ENCODE measurements at regions not wholly inside any gene's neighbourhood (a gene's known extent, or its start where the extent isn't known, plus 50 kb on each side); places are given as distances from the start of the nearest gene placed in this dataset.
"Not testable (repeated sequence)": the region's sequence is repeated elsewhere in the genome, so short reads cannot be mapped to it uniquely, and the experiment has no call there.

DNA sequence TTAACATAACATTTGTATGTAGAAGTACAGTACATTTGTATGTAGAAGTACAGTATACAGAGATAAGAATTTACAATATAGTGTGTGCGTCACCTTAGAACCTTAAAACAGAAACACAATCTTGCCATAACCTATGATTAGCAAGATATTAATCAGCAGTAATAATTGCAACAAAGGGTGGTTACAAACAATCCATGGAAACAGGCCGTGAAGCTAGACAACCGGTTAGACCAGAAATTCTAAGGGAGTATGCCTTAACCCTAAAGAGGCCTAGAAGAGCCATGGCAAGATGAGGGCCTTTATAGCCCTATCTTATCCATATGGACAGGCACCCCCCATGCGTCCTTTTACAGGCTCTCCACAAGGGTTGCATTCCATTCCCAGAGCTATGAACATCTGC is 605.9 kb downstream of the KCNT2 start:
- ATAC-seq; CTCF ChIA-PET (ENCODE audit: low intra/inter-chr PET ratio); H3K9ac ChIP-seq (ENCODE audit: insufficient read depth in 1 of 2, low read depth in 2 of 2, low read length in 2 of 2); DNase-seq (ENCODE audit: extremely low read depth in 1 of 4, low spot score in 3 of 4); H2AFZ ChIP-seq (ENCODE audit: low read depth, low read length); H3K9me1 ChIP-seq (ENCODE audit: control insufficient read depth, insufficient read depth, low read length); H3K79me2 ChIP-seq (ENCODE audit: control insufficient read depth, insufficient read depth, low read length); FAIRE-seq; BruUV-seq (replicated peaks); H3K9me3 ChIP-seq (replicated peaks; ENCODE audit: control insufficient read depth, insufficient read depth, low read depth, low read length); H3K36me3 ChIP-seq (ENCODE audit: control insufficient read depth, insufficient read depth, low read length); intact Hi-C loops (cut with micrococcal nuclease); in situ Hi-C loops (cut with MboI); H3K4me2 ChIP-seq (ENCODE audit: insufficient read depth, low read length); H4K20me1 ChIP-seq (replicated peaks; ENCODE audit: control insufficient read depth, insufficient read depth, low read length); H3K4me3 ChIP-seq; H3K4me1 ChIP-seq (replicated peaks in 1 of 2; ENCODE audit: control insufficient read depth in 2 of 2, insufficient read depth in 2 of 2, low read length in 2 of 2); H3K27ac ChIP-seq (ENCODE audit: extremely low read depth, low read depth, low read length); H3K27me3 ChIP-seq (ENCODE audit: control insufficient read depth in 2 of 2, insufficient read depth in 2 of 2, low read length in 2 of 2); POLR2A ChIA-PET: not testable (repeated sequence)
- WGBS (ENCODE audit: insufficient coverage, low coverage, missing lambda C conversion rate) = 45% methylated on average over 4 of the region's 4 CpGs

DNA sequence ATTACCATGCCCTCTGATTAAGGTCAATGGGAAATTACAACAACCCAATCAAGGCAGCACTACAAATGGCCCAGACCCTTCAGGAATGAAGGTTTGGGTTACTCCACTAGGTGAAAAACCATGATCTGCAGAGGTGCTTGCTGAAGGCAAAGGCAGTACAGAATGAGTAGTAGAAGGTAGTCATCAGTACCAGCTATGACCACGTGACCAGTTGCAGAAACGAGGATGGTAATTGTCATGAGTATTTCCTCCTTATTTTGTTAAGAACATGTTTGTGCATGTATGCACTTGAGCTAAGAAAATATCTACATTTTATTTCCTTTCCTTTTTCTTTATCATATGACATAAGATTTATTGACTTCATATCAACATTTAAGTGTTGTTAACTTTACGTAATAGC is 607.1 kb downstream of the KCNT2 start:
- no TSS peak for BruUV-seq (replicated peaks)
- H3K4me1 ChIP-seq (replicated peaks in 1 of 2; ENCODE audit: control insufficient read depth in 2 of 2, insufficient read depth in 2 of 2, low read length in 2 of 2) = no peaks in the 10 kb centered on the region
- 30% methylated on average over 3 of the region's 3 CpGs for WGBS (ENCODE audit: insufficient coverage, low coverage, missing lambda C conversion rate)
- ChIA-PET CTCF (ENCODE audit: low intra/inter-chr PET ratio) (no interaction called here), POLR2A (no interaction called here)
- in situ Hi-C loops (cut with MboI) (no loop called here), intact Hi-C loops (cut with micrococcal nuclease) (no loop called here)
- H3K9me1 ChIP-seq (ENCODE audit: control insufficient read depth, insufficient read depth, low read length) = no peaks in the 10 kb centered on the region
- no peak overlapping the region for H3K4me3 ChIP-seq
- H3K9me3 ChIP-seq (replicated peaks; ENCODE audit: control insufficient read depth, insufficient read depth, low read depth, low read length) = no peaks in the 10 kb centered on the region
- no peak overlapping the region for H2AFZ ChIP-seq (ENCODE audit: low read depth, low read length)
- no peak overlapping the region for H3K9ac ChIP-seq (ENCODE audit: insufficient read depth in 1 of 2, low read depth in 2 of 2, low read length in 2 of 2)
- H3K36me3 ChIP-seq (ENCODE audit: control insufficient read depth, insufficient read depth, low read length) = no peaks in the 10 kb centered on the region
- H3K4me2 ChIP-seq (ENCODE audit: insufficient read depth, low read length) = no peak overlapping the region
- no peak overlapping the region for H3K27ac ChIP-seq (ENCODE audit: extremely low read depth, low read depth, low read length)
- FAIRE-seq (no peak), DNase-seq (ENCODE audit: extremely low read depth in 1 of 4, low spot score in 3 of 4) (no peak), ATAC-seq (no peak)
- no peaks in the 10 kb centered on the region for H3K27me3 ChIP-seq (ENCODE audit: control insufficient read depth in 2 of 2, insufficient read depth in 2 of 2, low read length in 2 of 2)
- H3K79me2 ChIP-seq (ENCODE audit: control insufficient read depth, insufficient read depth, low read length) = no peaks in the 10 kb centered on the region
- no peaks in the 10 kb centered on the region for H4K20me1 ChIP-seq (replicated peaks; ENCODE audit: control insufficient read depth, insufficient read depth, low read length)
- TF ChIP-seq PHF8 (IDR thresholded peaks at IDR 0.05; ENCODE audit: borderline replicate concordance, low read length) = no peak
- peak; percentile 30; the same call in 1 of the 2 replicates for TF ChIP-seq RAD51 (IDR thresholded peaks at IDR 0.05; ENCODE audit: borderline replicate concordance, low read depth)
- TF ChIP-seq, protein P1, sequence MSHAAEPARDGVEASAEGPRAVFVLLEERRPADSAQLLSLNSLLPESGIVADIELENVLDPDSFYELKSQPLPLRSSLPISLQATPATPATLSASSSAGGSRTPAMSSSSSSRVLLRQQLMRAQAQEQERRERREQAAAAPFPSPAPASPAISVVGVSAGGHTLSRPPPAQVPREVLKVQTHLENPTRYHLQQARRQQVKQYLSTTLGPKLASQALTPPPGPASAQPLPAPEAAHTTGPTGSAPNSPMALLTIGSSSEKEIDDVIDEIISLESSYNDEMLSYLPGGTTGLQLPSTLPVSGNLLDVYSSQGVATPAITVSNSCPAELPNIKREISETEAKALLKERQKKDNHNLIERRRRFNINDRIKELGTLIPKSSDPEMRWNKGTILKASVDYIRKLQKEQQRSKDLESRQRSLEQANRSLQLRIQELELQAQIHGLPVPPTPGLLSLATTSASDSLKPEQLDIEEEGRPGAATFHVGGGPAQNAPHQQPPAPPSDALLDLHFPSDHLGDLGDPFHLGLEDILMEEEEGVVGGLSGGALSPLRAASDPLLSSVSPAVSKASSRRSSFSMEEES (CRISPR knock-in tag; IDR thresholded peaks at IDR 0.05) = peak; percentile 71
- TF ChIP-seq CBFA2T2 (conservative IDR thresholded peaks at IDR 0.05) = 0 out of 2 replicates have a peak, but pooled peaks have one; percentile 4
- TF ChIP-seq MEF2A (IDR thresholded peaks at IDR 0.05; ENCODE audit: control insufficient read depth, low read depth, low read length) = no peak

Measured in K562 (cell line).